Hepatocyte (in vitro differentiated cells): ENCODE measurements at regions not wholly inside any gene's neighbourhood (a gene's known extent, or its start where the extent isn't known, plus 50 kb on each side); places are given as distances from the start of the nearest gene placed in this dataset.

Experiments used
- DNase-seq: peaks from one replicate; pipeline ENCODE4 v3.0.0-alpha.2; 2016; ENCODE audit warnings: low spot score
- H2AFZ ChIP-seq: fragments of 200-600 bp; sonication (generic); 2 replicates; pipeline ENCODE4 v1.6.0; 2016; ENCODE audit warnings: antibody characterized with exemption, mild to moderate bottlenecking
- H3K27ac ChIP-seq: fragments of 200-600 bp; sonication (generic); 2 replicates; pipeline ENCODE4 v1.5.1; 2016; ENCODE audit warnings: mild to moderate bottlenecking
- H3K27me3 ChIP-seq: fragments of 200-600 bp; sonication (generic); 2 replicates; pipeline ENCODE4 v1.6.1; 2016
- H3K36me3 ChIP-seq: fragments of 200-600 bp; sonication (generic); replicated peaks from 2 replicates; pipeline ENCODE4 v1.5.1; 2016; ENCODE audit warnings: low read depth; ENCODE audit not compliant: insufficient read depth
- H3K4me1 ChIP-seq: fragments of 200-600 bp; sonication (generic); 2 replicates; pipeline ENCODE4 v1.5.1; 2016; ENCODE audit warnings: mild to moderate bottlenecking, moderate library complexity; ENCODE audit not compliant: insufficient read depth
- H3K4me2 ChIP-seq: fragments of 200-600 bp; sonication (generic); 2 replicates; pipeline ENCODE4 v1.6.0; 2016
- H3K4me3 ChIP-seq: fragments of 200-600 bp; sonication (generic); 2 replicates; pipeline ENCODE4 v1.5.1; 2016; ENCODE audit warnings: mild to moderate bottlenecking
- H3K79me2 ChIP-seq: fragments of 200-600 bp; sonication (generic); 2 replicates; pipeline ENCODE4 v1.6.0; 2017; ENCODE audit warnings: mild to moderate bottlenecking
- H3K9me2 ChIP-seq: fragments of 200-600 bp; sonication (generic); replicated peaks from 2 replicates; pipeline ENCODE4 v1.6.0; 2017; ENCODE audit warnings: mild to moderate bottlenecking; ENCODE audit not compliant: insufficient read depth
- H3K9me3 ChIP-seq: fragments of 200-600 bp; sonication (generic); 2 replicates; pipeline ENCODE4 v1.5.1; 2016; ENCODE audit warnings: low read depth, mild to moderate bottlenecking
- H4K20me1 ChIP-seq: fragments of 200-600 bp; sonication (generic); 2 replicates; pipeline ENCODE4 v1.6.0; 2016; ENCODE audit warnings: mild to moderate bottlenecking; ENCODE audit not compliant: insufficient read depth, poor library complexity, severe bottlenecking
- CTCF ChIP-seq: fragments of 200-600 bp; sonication (generic); IDR thresholded peaks from 2 replicates; pipeline ENCODE4 v1.5.1; 2016; ENCODE audit warnings: antibody characterized with exemption, mild to moderate bottlenecking; ENCODE audit not compliant: poor library complexity
- EZH2 ChIP-seq: fragments of 200-600 bp; sonication (generic); IDR thresholded peaks from 2 replicates; pipeline ENCODE4 v1.6.1; 2016; ENCODE audit warnings: antibody characterized with exemption, mild to moderate bottlenecking, borderline replicate concordance
- EZH2phosphoT487 ChIP-seq: fragments of 200-600 bp; sonication (generic); IDR thresholded peaks from one replicate; pipeline ENCODE4 v1.6.1; 2018; ENCODE audit warnings: antibody characterized with exemption, mild to moderate bottlenecking, low read depth, moderate library complexity; ENCODE audit not compliant: unreplicated experiment, severe bottlenecking
- WGBS: methylation state at CpG from one replicate; pipeline ENCODE4 v1.1.6; 2016; ENCODE audit warnings: low lambda C conversion rate; ENCODE audit errors: missing lambda C conversion rate; 5-methylcytosine and 5-hydroxymethylcytosine counted together

DNA sequence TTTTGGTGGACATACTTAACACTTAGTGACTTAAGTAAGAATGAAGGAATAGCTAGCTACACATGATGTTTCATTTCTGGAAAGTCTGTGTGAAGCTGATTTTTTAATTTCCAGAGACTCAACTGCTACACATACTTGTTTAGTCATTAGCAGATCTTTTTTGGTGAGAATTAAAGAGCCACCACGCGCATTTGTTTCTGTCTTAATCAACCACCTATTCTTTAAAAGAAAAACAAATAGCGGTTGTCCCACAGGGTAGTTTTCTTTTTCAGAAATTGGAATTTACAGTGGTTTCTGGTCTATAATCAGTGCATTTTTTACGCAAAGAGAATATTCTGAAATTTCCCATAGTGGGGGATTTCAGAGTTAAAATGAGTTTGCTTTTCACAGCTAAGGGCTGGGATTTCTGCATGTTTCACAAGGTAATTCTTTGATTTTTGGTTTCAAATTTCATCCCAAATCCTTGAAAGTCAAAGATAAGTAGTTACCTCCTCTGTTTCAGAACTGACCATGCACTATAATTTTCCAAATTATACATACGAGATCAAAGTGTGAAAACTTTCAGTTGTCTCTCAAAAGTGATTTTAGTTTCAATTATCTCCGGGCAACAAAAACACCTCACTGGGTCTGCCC is 631.0 kb upstream of the GRM7 start:
- Histone ChIP-seq H3K27ac (no peak overlapping the region), H3K36me3 (no peaks in the 10 kb centered on the region), H3K4me3 (no peak overlapping the region), H3K9me2 (no peaks in the 10 kb centered on the region), H4K20me1 (no peaks in the 10 kb centered on the region), H3K4me1 (no peaks in the 10 kb centered on the region), H2AFZ (no peak overlapping the region), H3K79me2 (no peaks in the 10 kb centered on the region), H3K27me3 (no peaks in the 10 kb centered on the region), H3K4me2 (no peak overlapping the region), H3K9me3 (no peaks in the 10 kb centered on the region)
- 92% methylated on average over 6 of the region's 6 CpGs for WGBS
- TF ChIP-seq EZH2, result no peak
- no peak for TF ChIP-seq EZH2phosphoT487
- TF ChIP-seq CTCF, result no peak
- no peak for DNase-seq

GRCh38 chr3:6242104-6242503 is 618.8 kb upstream of the GRM7 start:
- no peak for TF ChIP-seq EZH2phosphoT487
- no peak for TF ChIP-seq CTCF
- TF ChIP-seq EZH2, result no peak
- 87% methylated on average over 4 of the region's 4 CpGs for WGBS
- Histone ChIP-seq H2AFZ (no peak overlapping the region), H3K4me3 (no peak overlapping the region), H3K9me2 (no peaks in the 10 kb centered on the region), H3K4me1 (no peaks in the 10 kb centered on the region), H3K27me3 (no peaks in the 10 kb centered on the region), H3K36me3 (no peaks in the 10 kb centered on the region), H3K27ac (no peak overlapping the region), H3K9me3 (no peaks in the 10 kb centered on the region), H3K4me2 (no peak overlapping the region), H4K20me1 (no peaks in the 10 kb centered on the region), H3K79me2 (no peaks in the 10 kb centered on the region)
- no peak for DNase-seq

- no peak overlapping the region for H3K27ac ChIP-seq
- DNase-seq, result no peak
- WGBS, result 49% methylated on average over 2 of the region's 2 CpGs
- no peak overlapping the region for H3K4me3 ChIP-seq
- no peaks in the 10 kb centered on the region for H3K4me1 ChIP-seq
- TF ChIP-seq EZH2, result no peak
- TF ChIP-seq CTCF, result no peak
- TF ChIP-seq EZH2phosphoT487, result no peak
- H3K36me3 ChIP-seq, result no peaks in the 10 kb centered on the region
- no peaks in the 10 kb centered on the region for H3K9me2 ChIP-seq
- H3K4me2 ChIP-seq, result no peak overlapping the region
- H2AFZ ChIP-seq, result no peak overlapping the region
- H3K9me3 ChIP-seq, result no peaks in the 10 kb centered on the region
- H4K20me1 ChIP-seq, result no peaks in the 10 kb centered on the region
- no peaks in the 10 kb centered on the region for H3K27me3 ChIP-seq
- H3K79me2 ChIP-seq, result no peaks in the 10 kb centered on the region
These were observed 612.4 kb upstream of the GRM7 start for GRCh38 chr3:6248528-6248927.
